ENCODE measurements at regions not wholly inside any gene's neighbourhood (a gene's known extent, or its start where the extent isn't known, plus 50 kb on each side); places are given as distances from the start of the nearest gene placed in this dataset.

GRCh38 chr6:47097092-47097945 lies 55.2 kb upstream of the ADGRF1 start:
- TF ChIP-seq CTCF (IDR thresholded peaks at IDR 0.05) (peak; percentile 74), EZH2 (IDR thresholded peaks at IDR 0.05) (no peak)

Data from neural progenitor cell (in vitro differentiated cells).